ENCODE measurements at regions not wholly inside any gene's neighbourhood (a gene's known extent, or its start where the extent isn't known, plus 50 kb on each side); places are given as distances from the start of the nearest gene placed in this dataset.

DNA sequence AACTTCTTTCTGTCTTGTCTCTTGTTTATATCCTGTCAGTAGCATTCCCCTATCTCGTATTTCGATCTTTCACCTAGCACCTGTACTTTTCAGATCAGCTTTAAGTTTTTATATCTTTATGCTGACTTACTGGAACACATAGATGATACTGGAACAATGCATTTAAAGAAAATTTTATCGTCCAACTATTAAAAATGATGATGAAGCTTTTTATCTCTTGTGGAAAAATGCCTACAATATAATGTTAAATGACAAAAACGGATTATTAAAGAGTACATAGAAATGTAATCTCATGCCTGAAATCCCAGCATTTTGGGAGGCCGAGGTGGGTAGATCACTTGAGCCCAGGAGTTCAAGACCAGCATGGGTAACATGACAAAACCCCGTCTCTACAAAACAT is 139.5 kb downstream of the ZPLD1 start:
- no peak overlapping the region for H3K4me3 ChIP-seq (ENCODE audit: low read depth, low read length)
- TF ChIP-seq CTCF (conservative IDR thresholded peaks at IDR 0.05; ENCODE audit: low read depth, low read length), result no peak
- no peak for DNase-seq (ENCODE audit: low read depth)

DNA sequence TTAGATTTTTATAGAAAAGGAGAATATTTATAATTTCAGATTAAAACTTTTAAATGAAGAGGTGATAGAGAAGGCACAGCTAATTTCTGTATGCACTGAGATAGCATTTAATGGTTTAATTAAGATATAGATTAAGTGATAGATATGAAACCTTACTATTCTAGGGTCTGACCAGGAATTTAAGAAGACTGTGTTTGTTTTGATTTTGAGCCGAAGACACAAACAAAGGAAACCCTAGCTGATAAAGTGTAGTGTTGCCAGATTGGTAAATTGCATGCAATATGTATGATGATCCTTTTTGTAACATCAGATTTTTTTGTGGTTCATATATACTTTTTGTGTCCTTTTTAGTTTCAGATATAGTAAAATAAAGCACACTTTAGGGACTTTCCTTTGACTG is 141.8 kb downstream of the ZPLD1 start:
- no peak overlapping the region for H3K4me3 ChIP-seq (ENCODE audit: low read depth, low read length)
- no peak for TF ChIP-seq CTCF (conservative IDR thresholded peaks at IDR 0.05; ENCODE audit: low read depth, low read length)
- no peak for DNase-seq (ENCODE audit: low read depth)

DNA sequence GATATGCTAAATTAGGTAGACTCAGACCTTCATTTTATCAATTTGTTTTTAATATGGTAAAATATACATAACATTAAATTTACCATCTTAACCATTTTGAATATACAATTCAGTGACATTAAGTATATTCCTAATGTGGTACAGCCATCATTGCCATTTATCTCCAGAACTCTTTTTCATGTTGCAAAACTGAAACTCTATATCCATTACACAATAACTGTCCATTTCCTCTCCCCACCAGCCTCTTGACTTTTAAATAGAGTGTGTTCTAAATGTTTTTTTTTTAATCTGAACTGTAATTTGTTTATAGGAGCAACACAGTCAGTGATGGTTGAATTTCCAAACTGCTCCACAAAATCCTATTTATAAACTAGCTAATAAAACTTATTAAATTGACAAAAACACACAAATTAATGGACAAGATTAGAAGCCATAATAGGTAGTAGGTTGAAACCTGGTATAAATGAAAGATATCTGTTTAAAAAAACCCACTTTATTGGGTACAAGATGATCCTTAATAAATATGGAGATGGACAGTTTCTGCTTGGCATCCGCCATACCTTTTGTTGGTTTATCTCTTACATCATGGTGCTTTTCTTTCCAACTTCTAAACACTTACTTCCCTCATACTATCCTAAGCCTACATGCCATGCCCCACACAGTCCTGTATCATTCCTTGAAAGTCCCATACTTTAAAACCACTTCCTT is 142.4 kb downstream of the ZPLD1 start:
- no peak for TF ChIP-seq CTCF (conservative IDR thresholded peaks at IDR 0.05; ENCODE audit: low read depth, low read length)
- no peak overlapping the region for H3K4me3 ChIP-seq (ENCODE audit: low read depth, low read length)
- DNase-seq (ENCODE audit: low read depth), result peak; percentile 29

DNA sequence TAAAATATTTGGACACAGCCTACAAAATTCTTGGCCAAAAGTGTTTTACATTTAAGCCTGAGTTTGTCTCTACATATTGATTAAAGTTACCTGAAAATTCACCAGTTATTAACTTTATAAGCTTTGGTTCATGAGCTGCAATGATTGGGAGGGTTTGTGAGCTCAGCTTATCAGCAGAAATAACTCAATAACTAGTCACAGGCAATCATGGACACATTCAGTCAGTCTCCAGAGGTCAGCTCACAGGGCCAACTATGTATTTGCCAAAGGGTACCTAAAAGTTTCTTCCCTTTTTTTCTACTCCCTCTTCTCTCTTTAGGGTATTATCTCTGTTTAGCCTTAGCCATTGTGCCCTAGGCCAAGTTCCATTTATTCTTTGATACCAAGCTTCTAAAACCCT is 145.9 kb downstream of the ZPLD1 start:
- H3K4me3 ChIP-seq (ENCODE audit: low read depth, low read length), result no peak overlapping the region
- DNase-seq (ENCODE audit: low read depth), result no peak
- no peak for TF ChIP-seq CTCF (conservative IDR thresholded peaks at IDR 0.05; ENCODE audit: low read depth, low read length)

DNA sequence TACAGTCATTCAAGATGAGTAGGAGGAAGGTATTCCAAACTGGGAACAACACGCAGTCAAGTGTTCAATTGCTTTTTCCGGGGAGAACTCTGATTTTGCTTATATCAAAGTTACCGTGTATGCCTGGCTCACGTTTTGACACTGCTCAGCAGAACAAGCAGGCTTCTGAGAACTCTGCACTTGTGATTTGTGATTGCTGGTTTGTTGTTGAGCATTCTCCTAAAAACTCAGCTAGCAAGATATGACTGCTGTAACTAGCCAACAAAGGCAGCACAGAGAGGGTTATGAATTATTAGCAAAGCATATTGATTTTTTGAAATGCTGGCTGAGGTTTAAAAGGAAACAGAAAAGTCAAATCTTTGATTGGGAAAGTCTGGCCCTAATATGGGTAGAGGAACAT is 151.7 kb downstream of the ZPLD1 start:
- H3K4me3 ChIP-seq (ENCODE audit: low read depth, low read length), result no peak overlapping the region
- DNase-seq (ENCODE audit: low read depth), result no peak
- no peak for TF ChIP-seq CTCF (conservative IDR thresholded peaks at IDR 0.05; ENCODE audit: low read depth, low read length)

DNA sequence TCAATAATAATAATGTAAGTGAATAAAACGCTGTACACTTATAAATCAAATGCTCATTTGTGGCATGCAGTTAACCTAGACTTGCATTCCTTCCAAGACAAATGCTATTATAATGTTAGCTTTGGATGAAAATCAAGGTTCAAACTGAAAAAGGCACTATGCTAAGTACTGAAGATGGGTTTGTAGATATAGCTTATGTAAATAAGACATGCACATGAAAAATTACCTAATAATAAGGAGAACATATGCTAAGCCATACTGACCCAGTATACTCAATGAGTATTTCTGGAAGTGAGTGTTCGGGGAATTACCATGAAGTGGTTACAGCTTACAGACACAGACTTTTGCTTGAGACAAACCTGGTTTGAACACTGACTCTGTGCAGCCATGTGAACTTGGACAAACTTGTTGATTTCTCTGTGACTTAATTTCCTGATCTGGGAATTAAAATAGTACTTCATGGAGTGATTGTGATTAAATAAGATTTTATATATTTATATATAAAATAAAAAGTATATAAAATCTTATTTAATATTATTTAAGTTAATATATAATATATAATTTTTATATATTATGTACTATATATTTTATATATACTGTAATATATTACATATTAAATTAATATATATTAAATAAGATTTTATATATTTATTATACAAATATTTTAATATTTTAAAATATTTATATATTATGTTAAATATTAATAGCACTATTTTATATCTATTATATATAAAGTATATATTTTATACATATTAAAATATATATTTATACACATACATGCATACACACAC is 159.2 kb downstream of the ZPLD1 start:
- no peak overlapping the region for H3K4me3 ChIP-seq (ENCODE audit: low read depth, low read length)
- TF ChIP-seq CTCF (conservative IDR thresholded peaks at IDR 0.05; ENCODE audit: low read depth, low read length), result no peak
- DNase-seq (ENCODE audit: low read depth), result no peak

DNA sequence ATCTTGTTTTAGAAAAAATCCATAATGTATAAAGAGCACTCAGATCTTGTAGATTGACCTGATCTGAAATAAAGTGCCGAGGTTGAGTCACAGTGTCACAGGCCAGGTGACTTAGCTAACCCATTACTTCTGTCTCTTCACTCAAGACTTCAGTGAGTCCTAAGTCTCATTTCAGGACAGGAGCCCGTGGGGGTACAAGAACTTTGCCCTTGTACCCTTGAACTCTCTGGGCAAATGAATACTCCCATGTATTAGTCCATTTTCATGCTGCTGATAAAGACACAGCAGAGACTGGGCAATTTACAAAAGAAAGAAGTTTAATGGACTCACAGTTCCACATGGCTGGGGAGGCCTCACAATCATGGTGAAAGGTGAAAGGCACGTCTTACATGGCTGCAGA is 160.2 kb downstream of the ZPLD1 start:
- no peak for DNase-seq (ENCODE audit: low read depth)
- TF ChIP-seq CTCF (conservative IDR thresholded peaks at IDR 0.05; ENCODE audit: low read depth, low read length), result no peak
- H3K4me3 ChIP-seq (ENCODE audit: low read depth, low read length), result no peak overlapping the region
